ENCODE measurements at regions not wholly inside any gene's neighbourhood (a gene's known extent, or its start where the extent isn't known, plus 50 kb on each side); places are given as distances from the start of the nearest gene placed in this dataset.

- Histone ChIP-seq H3K9me3 (ENCODE audit: control insufficient read depth, insufficient read depth, low read depth, low read length) (no peaks in the 10 kb centered on the region), H3K4me1 (ENCODE audit: control insufficient read depth, insufficient read depth, low read length) (no peaks in the 10 kb centered on the region), H3K4me3 (ENCODE audit: low read depth, low read length) (no peak overlapping the region), H3K36me3 (ENCODE audit: control insufficient read depth in 2 of 2, insufficient read depth in 1 of 2, low read length in 2 of 2) (no peaks in the 10 kb centered on the region), H3K27ac (ENCODE audit: extremely low read depth, low read depth, low read length) (no peak overlapping the region)
- POLR2A ChIA-PET: no interaction called here
- TF ChIP-seq WT1 (tag by site-specific recombination; IDR thresholded peaks at IDR 0.05) (no peak), ZBTB10 (tag by site-specific recombination; IDR thresholded peaks at IDR 0.05) (no peak), ZNF488 (tag by site-specific recombination; IDR thresholded peaks at IDR 0.05) (no peak), ZBTB8A (tag by site-specific recombination; IDR thresholded peaks at IDR 0.05) (no peak), ZNF433 (tag by site-specific recombination; IDR thresholded peaks at IDR 0.05; ENCODE audit: low read depth) (no peak), ZNF19 (tag by site-specific recombination; IDR thresholded peaks at IDR 0.05; ENCODE audit: low read depth) (no peak), ZNF311 (tag by site-specific recombination; IDR thresholded peaks at IDR 0.05; ENCODE audit: borderline replicate concordance) (no peak), ZNF623 (tag by site-specific recombination; IDR thresholded peaks at IDR 0.05) (no peak), YY1 (tag by site-specific recombination; IDR thresholded peaks at IDR 0.05) (no peak)
- CTCF ChIA-PET: no interaction called here
Observed at GRCh38 chr13:81917810-81918209, 1576.9 kb upstream of the SPRY2 start.

- TF ChIP-seq ZBTB17 (tag by site-specific recombination; IDR thresholded peaks at IDR 0.05) (no peak), CTCF (tag by site-specific recombination; IDR thresholded peaks at IDR 0.05) (no peak), ZNF398 (tag by site-specific recombination; IDR thresholded peaks at IDR 0.05) (no peak), ZEB2 (tag by site-specific recombination; IDR thresholded peaks at IDR 0.05) (no peak), ZNF146 (tag by site-specific recombination; IDR thresholded peaks at IDR 0.05) (no peak)
- POLR2A ChIA-PET: no interaction called here
- H3K27ac ChIP-seq (ENCODE audit: extremely low read depth, low read depth, low read length): no peak overlapping the region
- no peak overlapping the region for H3K4me3 ChIP-seq (ENCODE audit: low read depth, low read length)
- CTCF ChIA-PET: no interaction called here
- no peaks in the 10 kb centered on the region for H3K4me1 ChIP-seq (ENCODE audit: control insufficient read depth, insufficient read depth, low read length)
- no peaks in the 10 kb centered on the region for H3K36me3 ChIP-seq (ENCODE audit: control insufficient read depth in 2 of 2, insufficient read depth in 1 of 2, low read length in 2 of 2)
- H3K9me3 ChIP-seq (ENCODE audit: control insufficient read depth, insufficient read depth, low read depth, low read length): no peaks in the 10 kb centered on the region
Observed at GRCh38 chr13:81916461-81916860, 1575.5 kb upstream of the SPRY2 start.

GRCh38 chr13:81907787-81908372 is 1567.0 kb upstream of the SPRY2 start:
- Histone ChIP-seq H3K36me3 (ENCODE audit: control insufficient read depth in 2 of 2, insufficient read depth in 1 of 2, low read length in 2 of 2) (no peaks in the 10 kb centered on the region), H3K27ac (ENCODE audit: extremely low read depth, low read depth, low read length) (no peak overlapping the region), H3K4me3 (ENCODE audit: low read depth, low read length) (no peak overlapping the region), H3K4me1 (ENCODE audit: control insufficient read depth, insufficient read depth, low read length) (no peaks in the 10 kb centered on the region), H3K9me3 (ENCODE audit: control insufficient read depth, insufficient read depth, low read depth, low read length) (no peaks in the 10 kb centered on the region)
- POLR2A ChIA-PET: no interaction called here
- CTCF ChIA-PET: no interaction called here
- TF ChIP-seq ZNF274 (IDR thresholded peaks at IDR 0.05; ENCODE audit: low read length) (no peak), ZNF274 (tag by site-specific recombination; IDR thresholded peaks at IDR 0.05; ENCODE audit: borderline replicate concordance) (no peak), ZNF548 (tag by site-specific recombination; IDR thresholded peaks at IDR 0.05) (no peak), ZNF280C (tag by site-specific recombination; IDR thresholded peaks at IDR 0.05) (no peak), ZBTB44 (tag by site-specific recombination; IDR thresholded peaks at IDR 0.05) (no peak), ZNF184 (tag by site-specific recombination; IDR thresholded peaks at IDR 0.05) (no peak), ZNF514 (tag by site-specific recombination; IDR thresholded peaks at IDR 0.05) (no peak), SALL2 (tag by site-specific recombination; IDR thresholded peaks at IDR 0.05; ENCODE audit: borderline replicate concordance) (no peak)
